ENCODE measurements at regions not wholly inside any gene's neighbourhood (a gene's known extent, or its start where the extent isn't known, plus 50 kb on each side); places are given as distances from the start of the nearest gene placed in this dataset.
"Not testable (repeated sequence)": the region's sequence is repeated elsewhere in the genome, so short reads cannot be mapped to it uniquely, and the experiment has no call there.

- DNase-seq, result no peak
These were observed 1832.9 kb upstream of the LRRTM1 start for GRCh38 chr2:82137441-82137840.

- DNase-seq, result no peak
These were observed 1823.5 kb upstream of the LRRTM1 start for GRCh38 chr2:82128051-82128450.

GRCh38 chr2:82124629-82125028 is 1820.1 kb upstream of the LRRTM1 start:
- no peak for DNase-seq

GRCh38 chr2:82120654-82121053 is 1816.1 kb upstream of the LRRTM1 start:
- DNase-seq, result no peak

- peak; percentile 1 for DNase-seq
These were observed 1815.6 kb upstream of the LRRTM1 start for GRCh38 chr2:82120115-82120514.

GRCh38 chr2:82109418-82109817 is 1804.9 kb upstream of the LRRTM1 start:
- no peak for DNase-seq

GRCh38 chr2:82098617-82099016 is 1794.1 kb upstream of the LRRTM1 start:
- DNase-seq, result no peak

GRCh38 chr2:82089518-82089917 is 1785.0 kb upstream of the LRRTM1 start:
- DNase-seq, result no peak

GRCh38 chr2:82084679-82085392 is 1780.3 kb upstream of the LRRTM1 start:
- DNase-seq, result no peak

- DNase-seq, result no peak
These were observed 1771.3 kb upstream of the LRRTM1 start for GRCh38 chr2:82075875-82076274.

GRCh38 chr2:82062463-82062862 is 1757.9 kb upstream of the LRRTM1 start:
- no peak for DNase-seq

GRCh38 chr2:82055846-82056245 is 1751.3 kb upstream of the LRRTM1 start:
- DNase-seq, result no peak

GRCh38 chr2:82043867-82044266 is 1739.3 kb upstream of the LRRTM1 start:
- no peak for DNase-seq

- peak; percentile 66 for DNase-seq
These were observed 1723.5 kb upstream of the LRRTM1 start for GRCh38 chr2:82027921-82028615.

GRCh38 chr2:82023710-82024109 is 1719.2 kb upstream of the LRRTM1 start:
- no peak for DNase-seq

GRCh38 chr2:82013641-82014040 is 1709.1 kb upstream of the LRRTM1 start:
- DNase-seq, result no peak

- DNase-seq, result no peak
These were observed 1702.6 kb upstream of the LRRTM1 start for GRCh38 chr2:82007071-82007664.

GRCh38 chr2:82005889-82006288 is 1701.3 kb upstream of the LRRTM1 start:
- not testable (repeated sequence) for DNase-seq

GRCh38 chr2:82001614-82002013 is 1697.1 kb upstream of the LRRTM1 start:
- DNase-seq, result no peak

GRCh38 chr2:82000606-82001005 is 1696.1 kb upstream of the LRRTM1 start:
- no peak for DNase-seq

GRCh38 chr2:81996332-81996731 is 1691.8 kb upstream of the LRRTM1 start:
- no peak for DNase-seq

- no peak for DNase-seq
These were observed 1686.7 kb upstream of the LRRTM1 start for GRCh38 chr2:81991282-81991681.

GRCh38 chr2:81987370-81987769 is 1682.8 kb upstream of the LRRTM1 start:
- no peak for DNase-seq

- no peak for DNase-seq
These were observed 1680.6 kb upstream of the LRRTM1 start for GRCh38 chr2:81984969-81985637.

All from NCI-H1092 treated with DMSO at 0.1 percent for 48 hours (cell line).